ENCODE measurements at regions not wholly inside any gene's neighbourhood (a gene's known extent, or its start where the extent isn't known, plus 50 kb on each side); places are given as distances from the start of the nearest gene placed in this dataset.
A peak's percentile ranks its signal among the peaks of the same experiment; 100 is the strongest.

DNA sequence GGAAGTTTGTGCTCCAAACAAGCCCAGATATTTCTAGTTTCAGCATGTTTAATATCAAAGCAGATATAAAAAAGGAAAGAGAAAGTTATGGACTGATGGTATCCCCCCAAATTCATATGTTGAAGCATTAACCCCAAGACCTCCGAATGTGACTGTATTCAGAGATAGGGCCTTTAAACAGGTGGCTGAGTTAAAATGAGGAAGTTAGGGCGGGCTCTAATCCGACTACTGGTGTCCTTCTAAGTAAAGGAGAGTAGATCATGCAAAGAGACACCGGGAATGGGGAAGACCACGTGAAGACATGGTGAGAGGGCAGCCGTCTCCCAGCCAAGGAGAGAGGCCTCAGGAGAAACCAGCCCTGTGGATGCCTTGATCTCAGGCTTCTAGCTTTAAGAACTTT lies 324.1 kb upstream of the KIF2A start:
- Histone ChIP-seq H3K27ac (no peak overlapping the region), H3K4me1 (no peaks in the 10 kb centered on the region), H3K36me3 (no peaks in the 10 kb centered on the region), H3K27me3 (no peaks in the 10 kb centered on the region), H3K9me3 (peaks cover 0 to 7% (median 3%) of the 10 kb centered on the region in 4 donors), H3K4me3 (no peak overlapping the region)
- DNase-seq (no peak), ATAC-seq (ENCODE audit: low FRiP score in 2 of 2) (no peak)
- TF ChIP-seq CTCF (IDR thresholded peaks at IDR 0.05) (no peak), POLR2A (IDR thresholded peaks at IDR 0.05) (no peak), POLR2AphosphoS5 (IDR thresholded peaks at IDR 0.05) (no peak), EP300 (IDR thresholded peaks at IDR 0.05) (no peak)
- 65 to 73% methylated on average over 6 of the region's 6 CpGs for WGBS, 2 donors

DNA sequence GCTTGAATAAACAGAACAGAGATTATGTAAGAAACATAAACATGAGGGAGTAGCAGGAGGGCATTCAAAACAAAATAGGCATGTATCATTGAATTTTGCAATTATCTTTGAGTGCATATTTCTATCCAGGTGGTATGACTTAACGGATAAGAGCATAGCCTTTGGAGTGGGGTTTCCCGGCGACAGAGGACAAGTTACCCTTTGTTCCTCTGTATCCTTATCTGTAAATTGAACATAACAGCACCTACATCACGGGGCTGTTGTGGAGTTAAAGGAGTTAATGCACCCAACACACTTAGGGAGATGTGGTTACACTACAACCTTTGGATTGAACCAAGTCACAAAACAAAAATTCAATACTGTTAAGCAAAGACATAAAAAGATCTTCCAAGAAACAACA lies 314.6 kb upstream of the KIF2A start:
- Histone ChIP-seq H3K4me3 (no peak overlapping the region), H3K36me3 (no peaks in the 10 kb centered on the region), H3K27me3 (no peaks in the 10 kb centered on the region), H3K4me1 (no peaks in the 10 kb centered on the region), H3K27ac (no peak overlapping the region), H3K9me3 (peaks cover 0 to 9% (median 6%) of the 10 kb centered on the region in 4 donors)
- DNase-seq (no peak), ATAC-seq (ENCODE audit: low FRiP score in 2 of 2) (no peak)
- TF ChIP-seq POLR2A (IDR thresholded peaks at IDR 0.05) (no peak), POLR2AphosphoS5 (IDR thresholded peaks at IDR 0.05) (no peak), EP300 (IDR thresholded peaks at IDR 0.05) (no peak), CTCF (IDR thresholded peaks at IDR 0.05) (no peak)
- 61 to 62% methylated on average over 4 of the region's 4 CpGs for WGBS, 2 donors

DNA sequence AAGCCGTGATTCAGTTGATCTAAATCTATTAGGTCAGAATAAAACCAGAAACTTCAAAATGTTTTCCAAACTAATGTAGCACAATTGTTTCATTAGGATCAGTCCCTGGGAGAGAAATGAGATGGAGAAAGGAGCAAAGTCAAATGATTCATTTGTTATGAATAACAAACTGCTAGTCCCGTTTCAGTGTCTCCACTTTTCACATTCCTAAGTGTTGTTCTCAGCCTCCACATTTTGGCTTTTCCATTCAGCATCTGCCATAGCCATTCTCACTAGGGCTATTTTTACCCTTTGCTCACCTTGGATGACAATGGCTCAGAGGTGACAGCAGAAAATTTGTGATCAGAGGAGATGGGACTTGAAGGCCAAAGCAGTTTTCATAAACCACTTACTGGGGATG lies 314.1 kb upstream of the KIF2A start:
- Histone ChIP-seq H3K27ac (no peak overlapping the region), H3K4me1 (no peaks in the 10 kb centered on the region), H3K36me3 (no peaks in the 10 kb centered on the region), H3K4me3 (no peak overlapping the region), H3K27me3 (no peaks in the 10 kb centered on the region), H3K9me3 (peaks cover 0 to 6% (median 3%) of the 10 kb centered on the region in 4 donors)
- no peak for TF ChIP-seq EP300 (IDR thresholded peaks at IDR 0.05)
- DNase-seq (no peak), ATAC-seq (ENCODE audit: low FRiP score in 2 of 2) (peak in 1 of 2 donors; percentile 28)
- 64 to 69% methylated on average over 2 of the region's 2 CpGs for WGBS, 2 donors

DNA sequence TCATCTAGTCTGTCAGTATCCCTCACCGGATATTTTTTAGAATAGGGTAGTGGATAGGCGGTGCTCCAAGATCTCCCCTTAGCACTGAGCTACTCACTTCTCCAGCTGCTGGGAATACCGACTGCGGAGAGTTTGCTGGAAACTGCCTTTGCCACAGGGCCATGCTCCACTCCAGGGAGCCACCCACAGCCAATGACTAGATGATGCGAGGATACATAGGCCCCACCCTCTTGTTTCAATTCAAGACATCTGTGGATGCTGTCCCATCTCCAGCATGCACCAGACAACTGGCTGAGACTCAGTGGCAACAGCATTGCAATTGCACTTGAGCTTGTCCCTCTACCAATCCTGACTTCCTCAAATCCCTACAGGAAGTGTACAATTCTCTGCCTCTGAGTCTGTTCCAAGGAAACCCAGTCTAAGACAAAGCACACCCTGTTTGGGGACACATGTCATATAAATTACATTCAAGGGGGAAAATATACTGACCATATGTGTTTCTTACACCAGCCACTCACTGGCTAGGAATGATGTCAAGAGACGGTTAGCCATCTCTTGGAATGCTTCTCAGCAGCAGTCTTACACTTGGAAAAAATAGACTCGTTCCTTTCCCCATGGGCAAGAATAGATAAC lies 312.6 kb upstream of the KIF2A start:
- H3K36me3 ChIP-seq = no peaks in the 10 kb centered on the region
- H3K27ac ChIP-seq = no peak overlapping the region
- TF ChIP-seq EP300 (IDR thresholded peaks at IDR 0.05) = no peak
- no peak for TF ChIP-seq POLR2A (IDR thresholded peaks at IDR 0.05)
- TF ChIP-seq POLR2AphosphoS5 (IDR thresholded peaks at IDR 0.05) = no peak
- 89 to 91% methylated on average over 7 of the region's 7 CpGs for WGBS, 2 donors
- ATAC-seq (ENCODE audit: low FRiP score in 2 of 2) = peak in 1 of 2 donors; percentile 78
- no peaks in the 10 kb centered on the region for H3K9me3 ChIP-seq
- no peak for DNase-seq
- H3K27me3 ChIP-seq = no peaks in the 10 kb centered on the region
- no peak overlapping the region for H3K4me3 ChIP-seq
- H3K4me1 ChIP-seq = no peaks in the 10 kb centered on the region

DNA sequence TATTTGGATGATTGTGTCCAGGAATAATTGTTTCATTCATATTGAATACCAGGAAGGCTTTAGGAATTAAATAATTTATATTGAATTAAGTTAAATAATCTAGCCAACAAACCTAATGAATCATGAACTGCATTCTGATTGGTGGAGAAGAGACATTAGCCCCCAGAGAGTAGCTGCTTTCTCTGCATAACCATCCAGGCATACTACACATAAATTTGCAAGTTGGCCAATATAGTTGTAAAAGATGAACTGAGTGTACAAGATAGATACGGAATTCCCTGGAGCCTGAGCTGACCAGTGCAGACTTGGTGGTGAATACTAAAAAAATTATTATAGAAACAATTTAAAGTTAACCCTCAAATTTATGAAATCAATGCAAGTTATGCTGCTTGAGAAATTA lies 311.8 kb upstream of the KIF2A start:
- H3K4me3 ChIP-seq = no peak overlapping the region
- no peaks in the 10 kb centered on the region for H3K4me1 ChIP-seq
- 80 to 83% methylated on average over 1 of the region's 1 CpG for WGBS, 2 donors
- DNase-seq (no peak), ATAC-seq (ENCODE audit: low FRiP score in 2 of 2) (no peak)
- H3K36me3 ChIP-seq = no peaks in the 10 kb centered on the region
- TF ChIP-seq CTCF (IDR thresholded peaks at IDR 0.05) (no peak), POLR2A (IDR thresholded peaks at IDR 0.05) (no peak), EP300 (IDR thresholded peaks at IDR 0.05) (no peak)
- no peaks in the 10 kb centered on the region for H3K27me3 ChIP-seq
- no peaks in the 10 kb centered on the region for H3K9me3 ChIP-seq
- H3K27ac ChIP-seq = no peak overlapping the region

- no peak for ATAC-seq (ENCODE audit: low FRiP score in 2 of 2)
- Histone ChIP-seq H3K36me3 (no peaks in the 10 kb centered on the region), H3K4me1 (no peaks in the 10 kb centered on the region), H3K4me3 (no peak overlapping the region), H3K27ac (no peak overlapping the region), H3K9me3 (no peaks in the 10 kb centered on the region), H3K27me3 (no peaks in the 10 kb centered on the region)
- no peak for DNase-seq
- WGBS, 2 donors = 93% methylated on average over 2 of the region's 2 CpGs
- TF ChIP-seq CTCF (IDR thresholded peaks at IDR 0.05) (no peak), EP300 (IDR thresholded peaks at IDR 0.05) (no peak)
Observed at GRCh38 chr5:61995486-61995885, 310.5 kb upstream of the KIF2A start.
